ENCODE measurements at regions not wholly inside any gene's neighbourhood (a gene's known extent, or its start where the extent isn't known, plus 50 kb on each side); places are given as distances from the start of the nearest gene placed in this dataset.

- no peak overlapping the region for H3K4me3 ChIP-seq (ENCODE audit: control insufficient read depth, low read depth, low read length)
- DNase-seq (ENCODE audit: low read depth): no peak
- TF ChIP-seq CTCF (conservative IDR thresholded peaks at IDR 0.05; ENCODE audit: control insufficient read depth, insufficient read depth, low read depth, low read length): no peak
Observed at GRCh38 chrX:93332329-93332728, 341.0 kb downstream of the NAP1L3 start.

GRCh38 chrX:93322110-93322509 is 351.3 kb downstream of the NAP1L3 start:
- no peak overlapping the region for H3K4me3 ChIP-seq (ENCODE audit: control insufficient read depth, low read depth, low read length)
- no peak for TF ChIP-seq CTCF (conservative IDR thresholded peaks at IDR 0.05; ENCODE audit: control insufficient read depth, insufficient read depth, low read depth, low read length)
- DNase-seq (ENCODE audit: low read depth): no peak

GRCh38 chrX:93319609-93320008 is 353.8 kb downstream of the NAP1L3 start:
- no peak for TF ChIP-seq CTCF (conservative IDR thresholded peaks at IDR 0.05; ENCODE audit: control insufficient read depth, insufficient read depth, low read depth, low read length)
- no peak overlapping the region for H3K4me3 ChIP-seq (ENCODE audit: control insufficient read depth, low read depth, low read length)
- DNase-seq (ENCODE audit: low read depth): no peak

Measured in fibroblast of mammary gland (primary cell).